BLaER1 treated with 17β-estradiol and CSF1 and Interleukin-3, amounts not matched to agents 10 nM and 100 nM (cell line): ENCODE measurements at regions not wholly inside any gene's neighbourhood (a gene's known extent, or its start where the extent isn't known, plus 50 kb on each side); places are given as distances from the start of the nearest gene placed in this dataset.

Source experiments
- H3K27ac ChIP-seq, 11 experiments: shearing (Covaris generic); formaldehyde crosslinking; 2 replicates each; pipeline ENCODE4 v1.8.1; 2022
- H3K27me3 ChIP-seq, 11 experiments: shearing (Covaris generic); formaldehyde crosslinking; 2 replicates each; pipeline ENCODE4 v1.8.1; 2022
- H3K36me3 ChIP-seq, 11 experiments: shearing (Covaris generic); formaldehyde crosslinking; 2 replicates each; pipeline ENCODE4 v1.8.1; 2022
- H3K4me1 ChIP-seq, 10 experiments: shearing (Covaris generic); formaldehyde crosslinking; 2 replicates each; pipeline ENCODE4 v1.8.1; 2022
- H3K4me2 ChIP-seq, 11 experiments: shearing (Covaris generic); formaldehyde crosslinking; 2 replicates each; pipeline ENCODE4 v1.8.1; 2022
- H3K4me3 ChIP-seq, 10 experiments: shearing (Covaris generic); formaldehyde crosslinking; 2 replicates each; pipeline ENCODE4 v1.8.1; 2022
- H3K9ac ChIP-seq, 11 experiments: shearing (Covaris generic); formaldehyde crosslinking; 2 replicates each; pipeline ENCODE4 v1.8.1; 2022
- H3K9me3 ChIP-seq, 11 experiments: shearing (Covaris generic); formaldehyde crosslinking; replicated peaks in 1 of 11; 2 replicates each; pipeline ENCODE4 v1.8.1; 2022
- H4K20me1 ChIP-seq, 11 experiments: shearing (Covaris generic); formaldehyde crosslinking; 2 replicates each; pipeline ENCODE4 v1.8.1; 2022
- Cebpa-rat ChIP-seq, 11 experiments: shearing (Covaris generic); IDR thresholded peaks; 2 replicates each; pipeline ENCODE4 v1.8.1; 2022

DNA sequence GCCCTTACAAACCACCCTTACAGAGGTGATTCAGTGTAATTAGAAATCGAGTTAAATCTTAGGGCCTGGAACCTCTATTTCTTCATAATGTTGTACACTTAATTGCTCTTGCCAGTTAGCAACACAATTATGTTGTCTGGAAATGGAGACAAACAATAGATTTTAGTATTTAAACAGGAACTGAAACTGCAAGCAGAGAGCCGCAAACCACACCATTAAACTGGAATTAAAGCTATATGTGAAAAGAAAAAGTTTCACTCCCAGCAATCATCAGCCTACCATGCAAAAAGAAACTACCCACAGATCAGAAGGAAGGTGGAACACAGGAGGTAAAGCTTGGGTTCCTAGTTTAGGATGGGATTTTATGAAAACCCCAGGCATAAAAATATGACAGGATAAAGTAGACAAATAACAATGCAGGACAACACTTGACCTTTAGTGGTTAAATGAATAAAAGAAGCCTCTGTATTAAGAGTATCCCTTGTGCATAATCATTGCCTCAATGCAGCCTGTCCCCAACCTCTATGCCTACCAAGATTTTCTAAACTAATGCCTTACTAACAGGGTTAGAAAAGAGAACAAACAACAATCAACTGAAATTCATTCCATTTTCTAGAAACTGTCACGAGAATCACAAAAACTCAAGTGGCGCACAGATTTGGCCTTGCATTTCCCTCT, 304.3 kb upstream of the ESRRG start:
- TF ChIP-seq Cebpa-rat (IDR thresholded peaks at IDR 0.05): peak in 1 of 11 experiments; percentile 31; a peak in 1 of 22 replicates
- peaks cover 23 to 55% (median 42%) of the 10 kb centered on the region in 10 experiments for H3K4me1 ChIP-seq
- H3K4me2 ChIP-seq: peak overlapping the region; percentile 58 to 79 (median 69)
- peaks cover 0 to 7% (median 0%) of the 10 kb centered on the region in 11 experiments; a peak in 1 of 22 replicates for H4K20me1 ChIP-seq
- peaks cover 10 to 23% (median 13%) of the 10 kb centered on the region in 11 experiments for H3K9me3 ChIP-seq
- peak overlapping the region in 9 of 11 experiments; percentile 18 to 76 (median 49); a peak in 12 of 22 replicates for H3K27ac ChIP-seq
- H3K36me3 ChIP-seq: no peaks in the 10 kb centered on the region
- H3K27me3 ChIP-seq: peaks cover 0 to 92% (median 0%) of the 10 kb centered on the region in 11 experiments; a peak in 7 of 22 replicates
- H3K4me3 ChIP-seq: no peak overlapping the region
- H3K9ac ChIP-seq: peak overlapping the region in 4 of 11 experiments; percentile 15 to 38 (median 30); a peak in 4 of 22 replicates

GRCh38 chr1:217026531-217026930, 303.3 kb upstream of the ESRRG start:
- Histone ChIP-seq H3K27me3 (peaks cover 0 to 95% (median 0%) of the 10 kb centered on the region in 11 experiments; a peak in 7 of 22 replicates), H3K4me2 (peak overlapping the region; percentile 58 to 79 (median 69)), H4K20me1 (peaks cover 0 to 7% (median 0%) of the 10 kb centered on the region in 11 experiments; a peak in 1 of 22 replicates), H3K9me3 (peaks cover 3 to 13% (median 7%) of the 10 kb centered on the region in 11 experiments), H3K36me3 (no peaks in the 10 kb centered on the region), H3K27ac (peak overlapping the region in 7 of 11 experiments; percentile 47 to 76 (median 65); a peak in 10 of 22 replicates), H3K4me1 (peaks cover 23 to 55% (median 42%) of the 10 kb centered on the region in 10 experiments), H3K4me3 (no peak overlapping the region), H3K9ac (peak overlapping the region in 1 of 11 experiments; percentile 38; a peak in 2 of 22 replicates)
- no peak for TF ChIP-seq Cebpa-rat (IDR thresholded peaks at IDR 0.05)

GRCh38 chr1:217025381-217025780, 302.2 kb upstream of the ESRRG start:
- TF ChIP-seq Cebpa-rat (IDR thresholded peaks at IDR 0.05): no peak
- H3K9me3 ChIP-seq: peaks cover 0 to 4% (median 0%) of the 10 kb centered on the region in 11 experiments; a peak in 2 of 22 replicates

DNA sequence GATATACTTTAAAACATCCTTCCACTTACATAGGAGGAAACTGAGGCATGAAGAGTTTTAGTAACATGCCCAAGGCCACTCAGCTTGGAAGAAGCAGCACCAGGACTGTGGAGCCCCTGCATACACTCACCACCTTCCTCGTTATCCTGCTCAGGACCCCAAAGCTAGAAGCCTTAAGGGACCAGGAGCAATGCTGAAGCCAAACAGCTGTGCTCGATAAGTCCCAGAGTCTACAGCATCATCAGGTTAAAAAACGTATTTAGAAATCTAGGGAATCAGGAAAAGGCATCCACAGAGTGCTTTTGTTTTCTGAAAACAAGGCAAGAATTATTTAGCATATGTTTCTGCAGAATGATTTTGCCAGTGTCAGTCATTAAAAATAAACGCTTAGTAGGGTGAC, 301.7 kb upstream of the ESRRG start:
- Histone ChIP-seq H3K4me3 (no peak overlapping the region), H3K27ac (no peak overlapping the region), H3K4me2 (no peak overlapping the region), H4K20me1 (peaks cover 0 to 7% (median 0%) of the 10 kb centered on the region in 11 experiments; a peak in 1 of 22 replicates), H3K9ac (no peak overlapping the region), H3K27me3 (peaks cover 0 to 95% (median 0%) of the 10 kb centered on the region in 11 experiments; a peak in 7 of 22 replicates), H3K4me1 (peaks cover 23 to 42% (median 32%) of the 10 kb centered on the region in 10 experiments), H3K36me3 (no peaks in the 10 kb centered on the region), H3K9me3 (peaks cover 0 to 3% (median 0%) of the 10 kb centered on the region in 11 experiments; a peak in 2 of 22 replicates)
- TF ChIP-seq Cebpa-rat (IDR thresholded peaks at IDR 0.05): no peak

More at GRCh38 chr1:217025381-217025780, 302.2 kb upstream of the ESRRG start:
- peaks cover 23 to 44% (median 37%) of the 10 kb centered on the region in 10 experiments for H3K4me1 ChIP-seq
- H3K27me3 ChIP-seq: peaks cover 0 to 95% (median 0%) of the 10 kb centered on the region in 11 experiments; a peak in 7 of 22 replicates
- H4K20me1 ChIP-seq: peaks cover 0 to 7% (median 0%) of the 10 kb centered on the region in 11 experiments; a peak in 1 of 22 replicates
- no peak overlapping the region; a peak in 1 of 22 replicates for H3K4me2 ChIP-seq
- no peak overlapping the region for H3K4me3 ChIP-seq
- no peaks in the 10 kb centered on the region for H3K36me3 ChIP-seq
- no peak overlapping the region for H3K9ac ChIP-seq
- no peak overlapping the region for H3K27ac ChIP-seq

- H3K4me2 ChIP-seq: no peak overlapping the region
- TF ChIP-seq Cebpa-rat (IDR thresholded peaks at IDR 0.05): no peak
- H3K27ac ChIP-seq: no peak overlapping the region
- no peaks in the 10 kb centered on the region for H3K9me3 ChIP-seq
- peaks cover 9 to 13% (median 11%) of the 10 kb centered on the region in 10 experiments for H3K4me1 ChIP-seq
- H4K20me1 ChIP-seq: peaks cover 0 to 1% (median 0%) of the 10 kb centered on the region in 11 experiments; a peak in 1 of 22 replicates
- peaks cover 0 to 87% (median 0%) of the 10 kb centered on the region in 11 experiments; a peak in 7 of 22 replicates for H3K27me3 ChIP-seq
- no peak overlapping the region for H3K9ac ChIP-seq
- H3K36me3 ChIP-seq: no peaks in the 10 kb centered on the region
- H3K4me3 ChIP-seq: no peak overlapping the region
These were observed 298.7 kb upstream of the ESRRG start for GRCh38 chr1:217021956-217022355.

DNA sequence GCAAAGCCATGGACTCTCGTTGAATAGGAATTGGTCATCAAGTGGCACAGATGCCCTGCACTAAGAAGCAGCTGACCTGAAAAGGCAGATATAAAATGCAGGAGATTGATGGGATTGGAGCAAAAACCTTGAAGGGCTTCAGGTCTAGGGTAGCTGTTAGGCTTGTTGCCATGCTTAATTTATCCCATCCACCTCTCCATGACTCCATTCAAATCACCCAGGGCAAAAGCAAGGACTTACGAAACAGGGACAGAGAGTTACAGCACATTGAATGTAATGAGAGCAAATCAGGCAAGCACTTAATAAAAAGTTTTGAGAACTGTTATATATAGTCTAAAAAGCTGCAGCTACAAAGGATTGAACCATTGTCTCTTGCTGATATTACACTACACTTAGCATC, 298.2 kb upstream of the ESRRG start:
- TF ChIP-seq Cebpa-rat (IDR thresholded peaks at IDR 0.05): no peak

DNA sequence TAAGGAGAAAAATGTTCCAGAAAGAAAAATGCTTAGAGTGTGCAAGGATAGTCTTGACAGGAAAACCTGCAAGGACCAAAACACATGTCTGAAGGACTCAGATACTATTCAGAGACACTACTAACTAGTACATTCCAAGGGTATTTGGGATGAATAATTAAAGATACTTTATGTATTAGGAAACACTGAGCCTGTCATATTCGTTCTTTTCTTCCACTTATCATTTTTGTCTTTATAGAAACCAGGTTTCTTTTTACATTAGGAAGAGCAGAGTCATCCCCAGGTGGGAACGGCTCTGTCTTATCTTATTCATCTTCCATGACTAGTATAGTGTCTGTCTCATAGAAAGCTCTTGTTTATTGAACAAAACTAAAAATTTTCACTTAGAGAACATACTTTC, 296.2 kb upstream of the ESRRG start:
- Histone ChIP-seq H3K9ac (no peak overlapping the region), H3K36me3 (no peaks in the 10 kb centered on the region), H3K9me3 (no peaks in the 10 kb centered on the region), H3K27me3 (peaks cover 0 to 62% (median 0%) of the 10 kb centered on the region in 11 experiments; a peak in 5 of 22 replicates), H3K4me3 (no peak overlapping the region), H3K4me1 (no peaks in the 10 kb centered on the region), H3K4me2 (no peak overlapping the region), H3K27ac (no peak overlapping the region), H4K20me1 (no peaks in the 10 kb centered on the region)
- TF ChIP-seq Cebpa-rat (IDR thresholded peaks at IDR 0.05): no peak

More for the DNA sequence above, 298.2 kb upstream of the ESRRG start:
- Histone ChIP-seq H3K9ac (no peak overlapping the region), H3K27me3 (peaks cover 0 to 81% (median 0%) of the 10 kb centered on the region in 11 experiments; a peak in 7 of 22 replicates), H3K9me3 (no peaks in the 10 kb centered on the region), H3K4me3 (no peak overlapping the region), H3K27ac (no peak overlapping the region), H4K20me1 (no peaks in the 10 kb centered on the region), H3K4me2 (no peak overlapping the region), H3K36me3 (no peaks in the 10 kb centered on the region), H3K4me1 (peaks cover 3 to 7% (median 6%) of the 10 kb centered on the region in 10 experiments)

DNA sequence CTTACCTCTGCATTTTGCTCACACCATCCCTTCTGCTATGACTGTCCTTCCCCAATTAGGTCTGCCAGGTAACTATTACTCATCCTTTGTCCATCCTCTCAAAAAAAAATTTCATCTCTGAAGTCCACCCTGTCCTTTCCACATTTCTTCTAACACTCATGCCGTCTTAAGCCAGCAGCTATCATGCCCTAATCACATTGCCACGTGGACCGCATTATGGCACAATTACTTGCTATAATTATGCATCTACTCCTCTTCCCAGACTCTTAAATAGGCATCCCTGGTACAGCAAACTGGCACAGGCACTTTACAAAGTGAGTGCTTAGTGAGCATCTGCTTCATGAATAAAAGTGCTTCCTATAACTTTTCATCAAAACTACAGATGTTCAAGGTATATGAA, 295.4 kb upstream of the ESRRG start:
- TF ChIP-seq Cebpa-rat (IDR thresholded peaks at IDR 0.05): no peak
- no peak overlapping the region for H3K27ac ChIP-seq
- H3K4me2 ChIP-seq: no peak overlapping the region
- no peaks in the 10 kb centered on the region for H4K20me1 ChIP-seq
- no peak overlapping the region for H3K9ac ChIP-seq
- no peaks in the 10 kb centered on the region for H3K4me1 ChIP-seq
- H3K4me3 ChIP-seq: no peak overlapping the region
- no peaks in the 10 kb centered on the region for H3K36me3 ChIP-seq
- peaks cover 0 to 54% (median 0%) of the 10 kb centered on the region in 11 experiments; a peak in 5 of 22 replicates for H3K27me3 ChIP-seq
- H3K9me3 ChIP-seq: no peaks in the 10 kb centered on the region

GRCh38 chr1:217017165-217017564, 293.9 kb upstream of the ESRRG start:
- H3K27me3 ChIP-seq: peaks cover 0 to 39% (median 0%) of the 10 kb centered on the region in 11 experiments; a peak in 3 of 22 replicates
- no peaks in the 10 kb centered on the region for H3K4me1 ChIP-seq
- no peak overlapping the region for H3K4me3 ChIP-seq
- no peaks in the 10 kb centered on the region for H4K20me1 ChIP-seq
- no peak overlapping the region for H3K9ac ChIP-seq
- no peak overlapping the region for H3K4me2 ChIP-seq
- no peaks in the 10 kb centered on the region for H3K36me3 ChIP-seq
- no peak overlapping the region for H3K27ac ChIP-seq
- TF ChIP-seq Cebpa-rat (IDR thresholded peaks at IDR 0.05): no peak
- no peaks in the 10 kb centered on the region for H3K9me3 ChIP-seq
